ENCODE measurements at regions not wholly inside any gene's neighbourhood (a gene's known extent, or its start where the extent isn't known, plus 50 kb on each side); places are given as distances from the start of the nearest gene placed in this dataset.

GRCh38 chr12:126757326-126757725 is 1509.6 kb upstream of the TMEM132C start:
- Histone ChIP-seq H3K4me3 (no peak overlapping the region), H3K4me1 (no peaks in the 10 kb centered on the region), H3K36me3 (no peaks in the 10 kb centered on the region), H3K27ac (no peak overlapping the region), H3K27me3 (no peaks in the 10 kb centered on the region), H3K9me3 (no peaks in the 10 kb centered on the region)
- TF ChIP-seq, protein P1, sequence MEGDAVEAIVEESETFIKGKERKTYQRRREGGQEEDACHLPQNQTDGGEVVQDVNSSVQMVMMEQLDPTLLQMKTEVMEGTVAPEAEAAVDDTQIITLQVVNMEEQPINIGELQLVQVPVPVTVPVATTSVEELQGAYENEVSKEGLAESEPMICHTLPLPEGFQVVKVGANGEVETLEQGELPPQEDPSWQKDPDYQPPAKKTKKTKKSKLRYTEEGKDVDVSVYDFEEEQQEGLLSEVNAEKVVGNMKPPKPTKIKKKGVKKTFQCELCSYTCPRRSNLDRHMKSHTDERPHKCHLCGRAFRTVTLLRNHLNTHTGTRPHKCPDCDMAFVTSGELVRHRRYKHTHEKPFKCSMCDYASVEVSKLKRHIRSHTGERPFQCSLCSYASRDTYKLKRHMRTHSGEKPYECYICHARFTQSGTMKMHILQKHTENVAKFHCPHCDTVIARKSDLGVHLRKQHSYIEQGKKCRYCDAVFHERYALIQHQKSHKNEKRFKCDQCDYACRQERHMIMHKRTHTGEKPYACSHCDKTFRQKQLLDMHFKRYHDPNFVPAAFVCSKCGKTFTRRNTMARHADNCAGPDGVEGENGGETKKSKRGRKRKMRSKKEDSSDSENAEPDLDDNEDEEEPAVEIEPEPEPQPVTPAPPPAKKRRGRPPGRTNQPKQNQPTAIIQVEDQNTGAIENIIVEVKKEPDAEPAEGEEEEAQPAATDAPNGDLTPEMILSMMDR (IDR thresholded peaks at IDR 0.05) = no peak
- no peak for TF ChIP-seq POLR2A (IDR thresholded peaks at IDR 0.05)
- 51% methylated on average over 2 of the region's 2 CpGs for WGBS (ENCODE audit: insufficient coverage, low coverage, low lambda C conversion rate, missing lambda C conversion rate)
- ATAC-seq (no peak), DNase-seq (no peak)
- intact Hi-C loops (cut with DNase I) = no loop called here

GRCh38 chr12:126760092-126760491 is 1506.9 kb upstream of the TMEM132C start:
- no peaks in the 10 kb centered on the region for H3K36me3 ChIP-seq
- DNase-seq (no peak), ATAC-seq (no peak)
- H3K4me3 ChIP-seq = no peak overlapping the region
- H3K27me3 ChIP-seq = no peaks in the 10 kb centered on the region
- TF ChIP-seq, protein P1 (IDR thresholded peaks at IDR 0.05) = no peak
- no peak for TF ChIP-seq POLR2A (IDR thresholded peaks at IDR 0.05)
- WGBS (ENCODE audit: insufficient coverage, low coverage, low lambda C conversion rate, missing lambda C conversion rate) = 19% methylated on average over 3 of the region's 3 CpGs
- H3K4me1 ChIP-seq = no peaks in the 10 kb centered on the region
- intact Hi-C loops (cut with DNase I) = no loop called here
- H3K9me3 ChIP-seq = no peaks in the 10 kb centered on the region
- no peak overlapping the region for H3K27ac ChIP-seq

- intact Hi-C loops (cut with DNase I) = no loop called here
Measured at GRCh38 chr12:126761420-126761819, 1505.5 kb upstream of the TMEM132C start.

DNA sequence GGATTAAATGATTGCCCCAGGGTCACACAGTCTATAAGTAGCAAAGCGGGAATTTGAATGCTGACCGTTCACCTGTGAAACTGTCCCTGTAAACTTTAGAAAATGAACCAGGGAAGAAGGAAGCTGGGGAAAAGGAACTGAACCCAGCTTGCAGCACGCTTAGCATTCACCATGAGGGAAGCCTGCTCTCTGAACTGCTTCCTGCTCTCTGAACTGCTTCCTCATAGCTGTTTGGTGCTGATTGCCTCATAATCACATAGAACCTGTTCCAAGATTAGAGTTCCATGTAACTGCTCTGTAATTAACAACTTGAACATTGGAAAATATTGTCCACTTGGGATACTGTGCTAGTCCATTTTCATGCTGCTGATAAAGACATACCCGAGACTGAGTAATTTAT is 1504.8 kb upstream of the TMEM132C start:
- Histone ChIP-seq H3K36me3 (no peaks in the 10 kb centered on the region), H3K27me3 (no peaks in the 10 kb centered on the region), H3K27ac (no peak overlapping the region), H3K9me3 (no peaks in the 10 kb centered on the region), H3K4me3 (no peak overlapping the region), H3K4me1 (no peaks in the 10 kb centered on the region)
- 66% methylated on average over 4 of the region's 4 CpGs for WGBS (ENCODE audit: insufficient coverage, low coverage, low lambda C conversion rate, missing lambda C conversion rate)
- no peak for ATAC-seq
- DNase-seq = no peak
- intact Hi-C loops (cut with DNase I) = no loop called here
- TF ChIP-seq, protein P1 (IDR thresholded peaks at IDR 0.05) = no peak
- no peak for TF ChIP-seq POLR2A (IDR thresholded peaks at IDR 0.05)

More at GRCh38 chr12:126761420-126761819, 1505.5 kb upstream of the TMEM132C start:
- no peaks in the 10 kb centered on the region for H3K36me3 ChIP-seq
- TF ChIP-seq, protein P1 (IDR thresholded peaks at IDR 0.05) = no peak
- TF ChIP-seq POLR2A (IDR thresholded peaks at IDR 0.05) = no peak
- DNase-seq (no peak), ATAC-seq (no peak)
- no peaks in the 10 kb centered on the region for H3K9me3 ChIP-seq
- no peaks in the 10 kb centered on the region for H3K4me1 ChIP-seq
- H3K4me3 ChIP-seq = no peak overlapping the region
- no peak overlapping the region for H3K27ac ChIP-seq
- 49% methylated on average over 2 of the region's 2 CpGs for WGBS (ENCODE audit: insufficient coverage, low coverage, low lambda C conversion rate, missing lambda C conversion rate)
- no peaks in the 10 kb centered on the region for H3K27me3 ChIP-seq

DNA sequence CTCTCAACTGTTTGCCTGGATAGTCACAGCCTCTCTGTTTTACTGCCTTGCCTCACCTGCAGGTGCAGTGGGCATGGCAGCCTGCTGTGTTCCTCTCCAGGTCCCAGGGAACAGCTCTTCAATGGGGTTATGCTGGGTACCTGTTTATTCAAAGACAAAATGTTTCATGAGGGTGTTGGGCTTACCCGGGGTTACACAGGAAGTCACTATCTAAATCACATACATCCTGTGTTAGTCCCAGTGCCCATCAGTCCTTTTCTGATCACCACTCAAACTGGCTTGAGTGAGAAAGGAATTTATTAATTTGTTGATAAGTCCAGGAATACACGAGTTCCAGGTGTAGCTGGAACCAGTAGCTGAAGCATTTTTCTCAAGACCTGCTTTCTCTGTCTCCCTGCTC is 1503.6 kb upstream of the TMEM132C start:
- TF ChIP-seq, protein P1 (IDR thresholded peaks at IDR 0.05) = no peak
- TF ChIP-seq POLR2A (IDR thresholded peaks at IDR 0.05) = no peak
- Histone ChIP-seq H3K4me1 (no peaks in the 10 kb centered on the region), H3K4me3 (no peak overlapping the region), H3K27me3 (no peaks in the 10 kb centered on the region), H3K9me3 (peaks cover 0 to 5% (median 0%) of the 10 kb centered on the region in 4 donors), H3K27ac (no peak overlapping the region), H3K36me3 (no peaks in the 10 kb centered on the region)
- ATAC-seq (no peak), DNase-seq (no peak)
- WGBS (ENCODE audit: insufficient coverage, low coverage, low lambda C conversion rate, missing lambda C conversion rate) = 86% methylated on average over 1 of the region's 2 CpGs
- intact Hi-C loops (cut with DNase I) = no loop called here
